ENCODE measurements at regions not wholly inside any gene's neighbourhood (a gene's known extent, or its start where the extent isn't known, plus 50 kb on each side); places are given as distances from the start of the nearest gene placed in this dataset.
"Not testable (repeated sequence)": the region's sequence is repeated elsewhere in the genome, so short reads cannot be mapped to it uniquely, and the experiment has no call there.

DNA sequence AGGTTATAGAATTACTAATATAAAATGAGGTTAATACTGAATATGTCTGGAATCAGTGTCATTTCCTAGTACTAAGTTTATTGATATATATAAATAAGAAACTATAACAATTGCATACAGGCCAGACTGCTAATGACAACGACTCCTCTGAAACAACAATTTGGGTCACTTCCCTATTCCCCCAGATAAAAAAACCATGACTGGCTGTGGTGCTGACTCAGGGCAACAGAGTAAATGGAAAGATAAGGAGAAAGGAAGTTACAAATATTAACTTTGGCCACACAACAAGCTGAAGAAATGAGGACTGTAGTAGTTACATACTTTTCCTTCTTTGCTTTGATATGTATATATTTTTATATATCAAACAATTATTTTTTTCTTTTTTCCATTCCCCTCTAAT, 263.7 kb upstream of the PCDH9 start:
- DNase-seq = no peak

DNA sequence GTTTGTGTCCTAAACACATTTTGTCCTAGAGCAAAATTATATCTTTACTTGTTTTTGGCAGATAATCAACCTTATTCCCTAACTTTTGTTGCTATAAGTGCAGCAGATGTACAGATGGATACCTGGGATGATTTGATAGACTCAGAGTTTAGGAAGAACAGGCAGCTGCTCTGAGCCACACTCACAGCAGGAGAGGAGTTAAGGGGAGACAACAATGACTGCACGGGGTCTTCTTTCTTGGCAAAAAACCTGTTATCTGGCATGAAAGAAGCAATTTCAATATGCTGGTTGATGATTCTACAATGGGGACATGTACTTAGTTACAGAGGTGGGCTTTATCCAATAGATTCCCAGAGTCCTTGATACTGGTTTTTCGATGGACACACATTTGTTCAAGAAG, 258.9 kb upstream of the PCDH9 start:
- no peak for DNase-seq

DNA sequence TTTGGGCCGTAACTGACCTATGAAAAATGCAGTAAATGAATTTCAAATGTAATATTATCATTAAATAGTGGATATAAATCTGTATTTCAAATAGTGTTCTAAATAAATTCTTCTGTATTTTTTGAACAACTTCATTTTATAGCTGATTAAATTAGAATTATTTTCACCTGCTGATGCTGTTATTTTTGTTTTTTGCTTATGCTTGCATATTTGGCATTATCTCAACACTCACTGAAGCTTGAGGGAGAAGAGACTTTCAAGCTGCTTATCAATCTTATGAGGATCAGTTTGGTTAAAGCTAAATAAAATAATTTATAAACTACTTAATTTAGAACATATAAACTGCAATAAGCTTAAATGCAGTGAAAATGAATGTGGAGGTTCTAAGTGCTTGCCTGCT, 251.3 kb upstream of the PCDH9 start:
- no peak for DNase-seq

DNA sequence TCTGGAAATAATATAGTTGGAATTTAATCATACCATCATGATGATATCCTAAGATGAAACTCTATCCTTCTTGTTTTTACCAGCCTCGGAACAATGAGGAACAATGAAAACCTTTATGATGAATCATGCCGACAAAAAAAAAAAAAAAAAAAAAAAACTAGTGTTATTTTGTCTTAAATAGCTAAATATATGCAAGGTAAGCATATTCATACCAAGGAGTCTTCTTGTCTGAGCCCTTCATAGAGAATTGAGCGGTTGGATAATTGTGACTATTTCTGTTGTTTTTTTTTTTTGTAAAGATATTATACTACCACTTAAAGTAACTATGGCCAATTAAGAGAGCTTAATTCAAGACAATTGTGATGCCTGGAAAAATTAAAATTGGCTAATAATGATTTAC, 244.0 kb upstream of the PCDH9 start:
- no peak for DNase-seq

DNA sequence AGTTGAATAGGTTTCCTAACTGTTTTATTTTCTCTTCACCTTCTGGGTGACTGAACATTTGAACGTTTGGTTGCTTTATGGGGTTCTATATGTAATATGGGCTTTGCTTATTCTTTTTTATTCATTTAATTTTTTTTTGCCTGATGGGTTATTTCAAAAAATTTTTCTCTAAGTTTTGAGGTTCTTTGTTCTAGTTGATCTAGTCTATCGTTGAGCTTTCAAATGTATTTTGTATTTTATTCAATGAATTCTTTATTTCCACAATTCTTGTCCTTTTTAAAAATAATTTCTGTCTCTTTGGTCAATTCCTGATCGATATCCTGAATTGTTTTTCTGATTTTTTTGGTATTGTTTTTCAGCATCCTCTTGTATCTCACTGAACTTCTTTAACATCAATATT, 239.5 kb upstream of the PCDH9 start:
- DNase-seq = no peak

DNA sequence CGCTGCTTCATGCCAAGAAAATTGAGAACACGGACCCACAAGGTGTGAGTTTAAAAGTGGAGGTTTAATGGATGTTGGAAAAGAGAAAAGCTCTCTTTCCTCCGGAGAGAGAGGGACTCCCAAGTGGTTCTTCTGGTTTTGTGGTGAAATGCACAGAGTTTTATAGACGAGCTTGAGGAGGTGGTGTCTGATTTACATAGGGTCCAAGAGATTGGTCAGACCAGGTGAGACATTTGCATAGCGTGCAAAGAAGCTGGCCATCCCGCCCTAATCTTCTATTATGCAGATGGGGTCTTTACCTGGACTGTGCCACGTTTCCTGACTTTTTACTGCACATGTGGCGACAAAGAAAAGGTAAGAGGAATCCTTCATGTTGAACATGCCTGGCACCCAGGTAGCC, 236.4 kb upstream of the PCDH9 start:
- DNase-seq = no peak

DNA sequence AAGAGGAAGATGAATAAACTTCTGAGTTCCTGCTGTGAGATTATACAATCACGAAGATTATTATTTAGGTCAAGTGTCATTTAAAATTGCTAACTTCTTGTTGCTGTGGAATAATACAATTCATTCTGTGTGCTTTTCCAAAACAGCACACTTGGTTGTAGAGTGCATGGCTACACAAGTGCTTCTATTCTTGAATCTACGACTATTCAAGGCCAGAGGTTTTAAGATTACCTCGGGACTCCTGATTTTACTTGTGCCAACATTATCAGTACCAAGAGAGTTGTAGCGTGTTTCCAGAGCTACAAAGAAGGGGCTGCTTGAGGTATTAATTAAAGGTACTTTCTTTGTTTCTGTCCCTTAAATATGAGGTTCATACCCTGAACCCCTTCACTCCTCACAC, 234.0 kb upstream of the PCDH9 start:
- DNase-seq = no peak

DNA sequence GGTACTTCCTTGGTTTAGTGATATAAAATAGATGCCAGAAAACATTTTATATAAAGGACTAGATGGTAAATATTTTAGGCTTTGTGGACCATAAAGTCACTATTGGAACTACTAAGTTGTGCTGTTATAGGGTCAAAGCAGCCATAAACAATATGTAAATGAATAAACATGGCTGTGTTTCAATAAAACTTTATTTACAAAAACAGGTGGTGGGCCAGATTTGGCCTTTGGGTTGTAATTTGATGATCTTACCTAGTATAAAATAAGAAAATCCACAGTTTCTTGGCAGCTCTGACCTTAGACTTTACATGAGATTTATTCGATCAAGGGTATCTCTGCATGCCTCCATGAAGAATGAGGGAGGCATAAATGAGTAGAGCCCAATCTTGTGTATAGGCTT, 232.0 kb upstream of the PCDH9 start:
- no peak for DNase-seq

DNA sequence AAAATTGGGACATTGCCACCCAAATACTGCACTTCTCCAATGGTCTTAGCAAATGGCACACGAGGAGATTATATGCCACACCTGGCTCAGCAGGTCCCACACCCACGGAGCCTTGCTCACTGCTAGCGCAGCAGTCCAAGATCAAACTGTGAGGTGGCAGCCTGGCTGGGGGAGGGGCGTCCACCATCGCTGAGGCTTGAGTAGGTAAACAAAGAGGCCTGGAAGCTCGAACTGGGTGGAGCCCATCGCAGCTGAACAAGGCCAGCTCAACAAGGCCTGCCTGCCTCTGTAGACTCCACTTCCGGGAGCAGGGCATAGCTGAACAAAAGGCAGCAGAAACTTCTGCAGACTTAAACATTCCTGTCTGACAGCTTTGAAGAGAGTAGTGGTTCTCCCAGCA, 222.4 kb upstream of the PCDH9 start:
- not testable (repeated sequence) for DNase-seq

DNA sequence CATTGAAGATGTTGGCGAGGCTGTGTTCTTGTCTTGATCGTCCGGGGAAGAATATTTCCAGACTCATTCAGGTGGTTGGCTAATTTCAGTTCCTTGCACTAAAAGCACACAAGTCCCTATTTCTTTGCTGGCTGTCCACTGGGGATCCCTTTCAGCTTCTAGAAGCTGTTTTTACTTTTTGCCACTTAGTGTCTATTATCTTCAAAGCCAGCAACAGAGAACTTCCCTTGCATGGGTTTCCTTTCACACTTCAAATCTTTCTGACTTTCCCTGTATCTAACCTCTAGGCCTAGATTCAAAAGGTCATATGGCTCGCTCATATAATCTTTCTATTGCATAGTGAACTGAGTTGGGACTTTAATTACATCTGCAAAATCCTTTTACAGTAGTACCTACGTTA, 215.3 kb upstream of the PCDH9 start:
- DNase-seq = no peak

DNA sequence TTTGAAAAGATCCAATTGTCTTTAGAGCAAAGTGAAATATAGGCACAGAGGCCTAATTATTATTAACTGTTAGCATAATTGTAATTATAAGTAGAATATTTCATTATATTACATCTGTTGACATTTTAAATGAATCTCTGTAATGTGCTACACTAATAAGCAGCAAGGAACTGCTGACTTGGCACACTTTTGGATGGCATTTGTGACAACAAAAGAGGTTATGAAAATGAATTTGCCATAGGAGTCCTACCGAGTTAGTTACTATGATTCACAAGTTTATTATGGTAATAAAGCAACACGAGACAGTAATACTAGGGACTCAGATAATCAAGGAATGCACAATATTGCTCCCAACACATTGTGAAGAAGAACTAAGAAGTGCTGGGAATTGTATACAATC, 213.8 kb upstream of the PCDH9 start:
- no peak for DNase-seq

DNA sequence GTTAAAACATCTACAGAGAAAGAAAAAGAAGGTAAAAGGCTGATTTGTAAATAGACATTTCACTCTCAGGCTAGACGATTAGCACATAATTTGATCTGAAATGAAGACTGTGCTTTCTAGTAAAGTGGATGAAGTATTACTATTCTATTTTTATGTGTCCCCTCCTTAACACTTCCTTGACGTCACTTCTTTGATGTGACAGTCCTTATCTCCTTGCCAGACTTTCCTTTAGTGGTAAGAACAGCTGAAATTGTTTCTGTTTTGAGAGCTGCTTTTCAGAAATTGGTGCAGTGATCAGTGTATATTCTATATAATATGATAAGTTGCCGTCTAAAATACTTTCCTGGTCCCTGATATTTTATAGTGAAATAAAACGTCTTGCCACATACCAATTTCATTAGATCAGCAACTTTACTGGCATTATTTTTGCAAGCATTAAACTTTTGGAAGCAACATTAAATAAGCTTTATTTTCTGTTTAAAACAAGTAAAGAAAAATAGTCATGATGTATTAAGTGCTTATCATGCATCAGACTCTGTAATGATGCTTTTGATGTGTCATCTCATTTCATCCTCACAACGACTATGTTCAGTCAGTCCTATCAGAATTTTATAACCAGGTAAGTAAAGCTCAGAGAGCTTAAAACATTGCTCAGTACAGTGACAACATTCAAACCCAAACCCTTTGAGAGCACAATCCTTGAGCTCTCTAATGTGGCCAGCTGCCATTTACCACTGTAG, 210.3 kb upstream of the PCDH9 start:
- DNase-seq = no peak

DNA sequence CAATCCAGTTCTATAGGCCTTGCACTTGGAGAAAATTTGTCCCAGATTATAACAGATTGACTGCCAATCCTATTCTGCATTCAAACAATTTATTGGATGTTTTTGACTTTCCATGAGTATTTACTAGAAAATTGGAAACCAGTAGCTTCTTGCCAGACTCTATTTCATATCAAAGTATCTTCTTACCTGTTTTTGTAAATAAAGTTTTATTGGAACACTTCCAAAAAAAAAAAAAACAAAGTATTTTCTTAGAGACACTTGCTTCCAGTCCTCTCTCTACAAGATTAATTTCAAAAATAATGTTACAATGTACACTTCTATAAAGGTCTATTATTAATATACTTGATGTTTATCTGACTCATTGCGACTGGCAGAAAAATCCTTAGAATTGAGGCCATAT, 209.2 kb upstream of the PCDH9 start:
- DNase-seq = no peak

DNA sequence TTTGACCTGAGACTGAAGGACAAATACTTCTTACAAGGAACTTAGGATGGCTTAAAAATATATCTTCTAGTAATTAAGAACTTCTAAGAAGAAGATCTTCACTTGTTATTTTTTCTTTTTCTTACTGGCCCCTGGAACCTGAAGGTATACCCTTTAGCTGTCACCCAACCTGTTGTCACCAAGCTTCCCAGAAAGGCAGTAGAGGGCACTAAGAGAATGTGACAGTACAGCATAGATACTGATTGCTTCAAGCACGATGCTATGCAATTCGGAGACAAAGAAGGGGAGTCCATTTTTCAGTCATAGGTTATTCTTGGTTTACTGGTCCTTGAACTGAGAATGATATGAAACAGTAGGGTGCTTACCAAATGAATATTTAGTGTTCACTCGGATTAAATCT, 208.3 kb upstream of the PCDH9 start:
- DNase-seq = no peak

DNA sequence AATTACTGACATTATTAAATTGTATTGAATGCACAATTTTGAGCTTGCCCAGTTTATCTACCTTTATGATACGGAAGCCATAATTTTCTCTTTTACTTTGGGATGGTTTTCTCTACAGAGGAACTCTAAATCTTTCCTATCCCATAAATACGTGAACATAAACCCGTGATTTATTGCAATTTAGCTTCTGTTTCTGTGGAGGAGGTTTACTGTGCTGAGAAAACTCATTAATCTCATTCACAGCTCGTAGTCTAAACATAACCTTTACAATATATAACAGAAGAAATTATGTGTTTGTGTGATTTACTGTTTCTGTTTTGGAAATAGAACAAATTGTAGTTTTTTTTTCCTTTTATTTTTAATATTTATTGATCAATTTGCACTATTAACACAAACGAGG, 207.1 kb upstream of the PCDH9 start:
- DNase-seq = no peak

DNA sequence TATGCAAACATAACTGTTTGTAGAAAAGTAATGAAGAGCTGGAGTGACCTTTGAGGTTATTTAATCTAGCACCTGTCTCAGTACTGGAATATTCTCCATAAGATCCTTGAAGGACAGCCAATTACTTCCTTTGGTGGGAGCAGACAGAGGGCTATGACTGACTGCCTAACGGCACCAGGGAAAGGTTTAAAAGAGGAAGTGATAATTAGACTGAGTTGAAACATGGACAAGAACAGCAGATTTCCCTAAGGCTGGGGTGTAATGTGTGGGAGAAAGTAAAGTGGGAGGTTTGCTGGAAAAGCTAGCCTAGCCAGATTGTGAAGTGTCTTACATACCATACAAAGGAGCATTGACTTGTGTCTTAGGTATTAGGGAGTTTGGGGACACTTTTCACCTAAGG, 191.3 kb upstream of the PCDH9 start:
- no peak for DNase-seq

DNA sequence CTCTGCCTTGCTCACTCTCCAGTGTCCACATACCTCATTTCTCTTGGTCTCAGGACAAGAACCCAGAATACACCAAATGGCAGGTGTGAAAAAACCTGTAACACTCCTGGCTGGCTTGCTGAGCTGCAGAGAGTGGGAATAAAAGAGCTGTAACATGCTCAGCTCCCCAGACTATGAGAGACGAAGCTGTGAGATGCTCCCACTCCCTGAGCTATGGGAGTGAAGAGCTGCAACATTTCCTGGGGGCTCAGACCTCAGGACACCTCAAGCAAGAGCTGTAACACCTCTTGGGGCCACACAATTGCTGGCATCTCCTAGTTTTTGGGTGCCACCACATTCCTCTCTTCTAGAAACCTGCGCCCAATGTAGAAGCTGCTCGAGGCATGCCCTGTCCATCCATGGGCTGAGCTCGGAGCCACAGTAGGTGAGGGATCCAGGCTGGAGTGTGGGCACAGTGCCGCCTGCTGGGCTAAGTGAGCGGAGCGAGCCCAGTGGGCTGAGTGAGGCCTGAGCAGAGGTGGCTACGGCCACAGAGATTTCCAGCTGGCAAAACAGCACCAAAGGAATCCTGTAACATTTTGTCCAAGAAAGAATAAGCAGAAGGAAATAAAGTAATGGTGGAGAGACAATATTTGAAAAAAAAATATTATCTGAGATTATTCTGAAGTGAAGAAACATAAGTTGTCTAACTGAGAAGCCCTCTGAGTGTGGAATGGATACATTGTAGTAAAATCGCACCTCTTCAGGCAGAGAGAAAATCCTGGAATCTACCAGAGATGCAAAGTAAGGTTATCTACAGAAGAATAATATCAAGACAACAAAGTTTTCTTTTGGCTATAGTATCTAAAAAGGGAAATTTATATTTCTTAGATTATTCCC, 186.2 kb upstream of the PCDH9 start:
- peak; percentile 38 for DNase-seq

DNA sequence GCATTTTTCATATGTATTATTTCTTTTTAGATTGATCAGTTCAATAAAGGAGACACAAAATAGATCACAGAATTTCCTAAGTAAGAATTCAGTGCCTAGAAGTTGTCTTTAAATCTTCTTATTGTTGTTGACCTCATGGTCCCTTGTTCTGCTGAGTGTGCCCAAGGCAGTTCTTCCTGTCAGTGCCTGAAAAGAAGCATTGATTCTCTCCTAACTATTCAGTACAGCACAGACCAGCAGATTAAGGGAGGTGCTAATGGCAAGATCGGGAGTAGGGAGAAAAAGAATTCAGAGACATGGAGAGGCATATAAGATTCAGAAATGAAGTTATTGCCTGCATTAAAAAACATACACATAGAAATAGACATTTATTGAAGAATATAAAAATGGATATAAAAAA, 180.5 kb upstream of the PCDH9 start:
- no peak for DNase-seq

DNA sequence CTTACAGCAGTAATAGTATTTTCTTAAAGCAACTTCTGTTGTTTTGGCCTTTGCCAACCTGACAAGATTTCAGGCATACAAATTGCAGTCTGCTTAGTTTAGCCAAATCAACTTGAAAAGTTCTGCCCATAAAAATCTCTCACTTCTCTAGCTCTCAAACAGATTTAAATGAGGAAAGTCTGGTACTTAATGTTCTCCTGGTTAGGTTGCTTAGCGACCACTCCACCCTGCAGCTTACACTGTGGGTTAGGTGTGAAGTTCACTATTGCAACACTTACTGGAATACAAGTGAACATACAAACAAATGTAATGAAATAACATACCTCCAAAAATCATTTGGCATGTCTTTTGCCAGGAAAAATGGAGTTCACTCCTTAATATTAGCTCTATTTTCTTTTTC, 178.7 kb upstream of the PCDH9 start:
- no peak for DNase-seq

DNA sequence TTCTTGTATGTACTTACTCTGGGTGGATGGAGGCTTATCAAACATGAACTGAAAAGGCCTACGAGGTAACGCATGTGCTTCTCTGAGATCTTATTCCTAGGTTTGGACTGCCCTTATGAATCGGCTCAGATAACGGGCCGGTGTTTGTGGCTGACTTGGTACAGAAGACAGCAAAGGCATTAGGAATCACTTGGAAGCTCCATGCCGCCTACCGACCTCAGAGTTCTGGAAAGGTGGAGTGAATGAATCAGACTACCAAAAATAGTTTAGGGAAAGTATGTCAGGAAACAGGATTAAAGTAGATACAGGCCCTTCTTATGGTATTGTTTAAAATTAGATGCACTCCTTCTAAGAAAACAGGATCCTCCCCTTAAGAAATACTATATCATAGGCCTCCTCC, 172.4 kb upstream of the PCDH9 start:
- peak; percentile 1 for DNase-seq

DNA sequence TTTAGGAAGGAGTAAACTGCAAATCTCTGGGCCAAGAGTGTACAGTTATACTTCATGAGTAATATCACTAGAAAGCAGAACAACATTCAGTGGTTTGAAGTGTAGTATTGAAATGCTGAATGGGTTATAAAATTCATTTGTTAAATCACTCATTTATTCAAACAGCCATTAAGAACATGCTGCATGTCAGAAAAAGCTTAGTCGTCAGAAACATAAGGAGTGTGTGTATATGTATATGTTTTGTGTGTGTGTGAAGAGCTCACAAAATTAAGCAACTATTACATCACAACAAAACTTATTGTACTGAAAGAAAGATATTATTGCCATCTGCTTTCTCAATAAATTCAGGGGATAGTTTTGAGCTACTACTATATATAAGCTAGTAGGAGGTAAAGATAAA, 165.4 kb upstream of the PCDH9 start:
- no peak for DNase-seq

DNA sequence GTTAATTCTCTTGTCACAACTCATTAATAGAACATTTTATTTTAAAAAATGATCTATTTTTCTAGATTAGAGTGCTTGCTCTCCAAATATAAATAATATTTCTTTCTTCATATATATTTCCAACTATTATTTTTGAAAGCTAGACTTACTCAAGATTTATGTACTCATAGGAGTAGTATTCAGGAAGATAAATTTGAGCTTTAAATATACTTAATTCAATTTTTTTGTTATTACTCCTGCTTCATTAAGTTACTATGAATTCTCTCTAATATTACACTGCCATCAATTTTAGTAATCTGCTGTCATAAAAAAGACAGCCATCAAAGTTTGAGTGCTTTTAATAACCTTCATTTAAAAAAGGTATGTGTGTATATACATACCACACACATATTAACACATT, 161.9 kb upstream of the PCDH9 start:
- no peak for DNase-seq

DNA sequence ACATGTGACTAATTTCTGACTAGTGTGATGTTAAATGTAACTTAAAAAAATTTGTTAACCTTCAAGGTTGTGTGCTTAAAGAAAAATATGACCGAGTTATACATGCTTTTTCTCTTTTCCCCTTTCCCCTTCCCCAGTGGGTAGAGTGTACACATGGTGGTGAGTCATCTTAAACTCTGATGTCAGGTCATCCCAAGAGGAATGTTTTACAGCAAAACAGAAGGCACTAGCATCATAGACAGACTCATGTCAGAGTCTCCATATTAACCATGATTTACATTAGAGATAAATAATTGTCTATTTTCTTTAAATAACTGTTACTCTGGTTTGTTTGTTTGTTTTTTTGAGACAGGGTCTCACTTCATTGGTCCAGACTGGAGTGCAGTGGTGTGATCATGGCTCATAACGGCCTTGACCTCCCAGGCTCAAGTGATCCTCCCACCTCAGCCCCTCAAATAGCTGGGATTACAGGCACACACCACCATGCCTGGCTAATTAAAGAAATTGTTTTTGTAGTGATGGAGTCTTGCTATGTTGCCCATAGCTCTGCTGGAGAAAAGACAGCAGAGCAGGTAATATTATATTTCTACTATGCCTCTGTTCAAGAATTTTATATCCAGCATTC, 160.4 kb upstream of the PCDH9 start:
- DNase-seq = peak; percentile 55

DNA sequence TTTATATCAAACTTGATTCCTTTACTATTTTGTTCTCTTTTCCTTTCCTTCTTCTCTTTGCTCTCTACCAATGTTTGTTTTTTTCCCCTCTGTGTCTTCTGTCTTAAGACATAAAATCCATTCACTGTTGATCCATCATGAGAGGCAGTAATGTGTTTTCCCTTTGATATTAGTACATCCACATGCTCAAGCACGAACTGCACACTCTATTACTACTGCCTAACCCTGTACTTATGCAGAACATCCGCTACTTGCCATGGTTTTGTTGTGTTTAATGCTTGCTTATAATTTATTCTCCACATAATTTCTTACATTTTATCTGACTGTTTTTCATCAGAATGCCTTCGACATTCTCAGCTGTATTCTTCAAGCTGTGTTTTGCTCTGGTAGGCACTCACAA, 159.0 kb upstream of the PCDH9 start:
- no peak for DNase-seq
